IMR-90 (cell line): ENCODE measurements at regions not wholly inside any gene's neighbourhood (a gene's known extent, or its start where the extent isn't known, plus 50 kb on each side); places are given as distances from the start of the nearest gene placed in this dataset.

Experiments
- ATAC-seq: fragments of 200-7000 bp; cut with Tn5 transposase; 2 replicates; pipeline ENCODE4 v1.9.1; 2020; ENCODE audit warnings: low read depth, mild to moderate bottlenecking, moderate library complexity
- BruUV-seq: library from RNA; stranded (reverse); fragments of 400-500 nt; replicated peaks from 2 replicates; lab custom pipeline; 2021; lab: Mats Ljungman, UMichigan
- CTCF ChIA-PET: fragments of 300-600 bp; formaldehyde crosslinking; extraction: SDS; loops from one replicate; lab custom pipeline; 2021; ENCODE audit warnings: antibody characterized with exemption; lab: Yijun Ruan, JAX
- POLR2A ChIA-PET: fragments of 300-600 bp; sonication (Branson Sonifier 250); formaldehyde crosslinking; loops from one replicate; lab custom pipeline; 2022; ENCODE audit warnings: antibody characterized with exemption; ENCODE audit not compliant: unreplicated experiment; lab: Charles Lee
- DNase-seq: peaks from one replicate; pipeline ENCODE4 v3.0.0; 2013
- H2AFZ ChIP-seq: replicated peaks from 2 replicates; pipeline ENCODE3; 2013; ENCODE audit warnings: low read length, mild to moderate bottlenecking; ENCODE audit not compliant: poor library complexity
- H2AK5ac ChIP-seq: 2 replicates; pipeline ENCODE4 v1.6.1; 2013; ENCODE audit warnings: low read depth, low read length, inconsistent platforms
- H2AK9ac ChIP-seq: replicated peaks from 2 replicates; pipeline ENCODE3; 2013; ENCODE audit warnings: mild to moderate bottlenecking, low read depth, low read length, moderate library complexity; ENCODE audit not compliant: poor library complexity
- H2BK120ac ChIP-seq: 2 replicates; pipeline ENCODE4 v1.6.1; 2013; ENCODE audit warnings: low read depth, low read length, inconsistent platforms
- H2BK15ac ChIP-seq: 3 replicates; pipeline ENCODE4 v1.6.1; 2013; ENCODE audit warnings: low read depth, low read length, inconsistent platforms
- H2BK20ac ChIP-seq: 2 replicates; pipeline ENCODE4 v1.6.1; 2013; ENCODE audit warnings: low read depth, mild to moderate bottlenecking, inconsistent platforms, low read length, moderate library complexity
- H2BK5ac ChIP-seq: 2 replicates; pipeline ENCODE4 v1.6.1; 2013; ENCODE audit warnings: mild to moderate bottlenecking, low read depth, low read length, inconsistent platforms; ENCODE audit not compliant: poor library complexity, severe bottlenecking
- H3K14ac ChIP-seq: replicated peaks from 2 replicates; pipeline ENCODE4 v1.6.1; 2013; ENCODE audit warnings: low read depth, low read length, inconsistent platforms
- H3K18ac ChIP-seq: 2 replicates; pipeline ENCODE4 v1.6.1; 2013; ENCODE audit warnings: low read depth, low read length, control low read depth
- H3K23ac ChIP-seq: 2 replicates; pipeline ENCODE4 v1.6.1; 2013; ENCODE audit warnings: low read depth, low read length, inconsistent platforms
- H3K27ac ChIP-seq: 2 replicates; pipeline ENCODE4 v1.5.1; 2013; ENCODE audit warnings: mild to moderate bottlenecking, control low read depth, low read length; ENCODE audit not compliant: insufficient read depth
- H3K27me3 ChIP-seq: 2 replicates; pipeline ENCODE4 v1.6.1; 2013; ENCODE audit warnings: low read length; ENCODE audit not compliant: control insufficient read depth, insufficient read depth
- H3K36me3 ChIP-seq: 2 replicates; pipeline ENCODE4 v1.6.1; 2013; ENCODE audit warnings: low read length, mixed read lengths; ENCODE audit not compliant: control insufficient read depth, insufficient read depth
- H3K4ac ChIP-seq: 2 replicates; pipeline ENCODE4 v1.6.1; 2013; ENCODE audit warnings: low read depth, low read length, inconsistent platforms
- H3K4me1 ChIP-seq: 2 replicates; pipeline ENCODE4 v1.6.1; 2013; ENCODE audit warnings: low read length, mixed read lengths; ENCODE audit not compliant: control insufficient read depth, insufficient read depth
- H3K4me2 ChIP-seq: 2 replicates; pipeline ENCODE4 v1.6.1; 2013; ENCODE audit warnings: low read depth, mild to moderate bottlenecking, control low read depth, low read length, moderate library complexity
- H3K4me3 ChIP-seq: 2 replicates; pipeline ENCODE4 v1.5.1; 2013; ENCODE audit warnings: low read depth, mild to moderate bottlenecking, control low read depth, low read length, moderate library complexity; ENCODE audit not compliant: insufficient read depth
- H3K56ac ChIP-seq: 2 replicates; pipeline ENCODE4 v1.6.1; 2013; ENCODE audit warnings: low read length, inconsistent platforms; ENCODE audit not compliant: insufficient read depth; ENCODE audit errors: extremely low read depth
- H3K79me1 ChIP-seq, 2 experiments: 2 replicates each; pipeline ENCODE4 v1.6.1; 2013; ENCODE audit warnings: low read length in 2 of 2, inconsistent platforms in 1 of 2, low read depth in 1 of 2
- H3K9ac ChIP-seq: 2 replicates; pipeline ENCODE4 v1.6.1; 2013; ENCODE audit warnings: low read depth, low read length, control low read depth
- H3K9me1 ChIP-seq: 2 replicates; pipeline ENCODE4 v1.6.1; 2013; ENCODE audit warnings: low read length, inconsistent platforms; ENCODE audit not compliant: insufficient read depth
- H3K9me3 ChIP-seq: 2 replicates; pipeline ENCODE4 v1.6.1; 2013; ENCODE audit warnings: low read length; ENCODE audit not compliant: control insufficient read depth, insufficient read depth
- H4K20me1 ChIP-seq: 2 replicates; pipeline ENCODE4 v1.6.1; 2013; ENCODE audit warnings: low read length, inconsistent platforms; ENCODE audit not compliant: insufficient read depth
- H4K5ac ChIP-seq: 2 replicates; pipeline ENCODE4 v1.6.1; 2013; ENCODE audit warnings: mild to moderate bottlenecking, low read depth, low read length, control low read depth
- H4K8ac ChIP-seq, 2 experiments: 2 replicates each; pipeline ENCODE4 v1.6.1; 2013; ENCODE audit warnings: low read depth in 2 of 2, low read length in 2 of 2, control low read depth in 1 of 2, inconsistent platforms in 1 of 2
- H4K91ac ChIP-seq: 2 replicates; pipeline ENCODE4 v1.6.1; 2013; ENCODE audit warnings: low read depth, low read length, inconsistent platforms; ENCODE audit not compliant: insufficient read depth
- CEBPB ChIP-seq: IDR thresholded peaks from 2 replicates; pipeline ENCODE4 v1.6.1; 2012; ENCODE audit warnings: low read depth, low read length, improper control_type of control experiment
- MAZ ChIP-seq: IDR thresholded peaks from 2 replicates; pipeline ENCODE4 v1.6.1; 2012; ENCODE audit warnings: low read depth, mild to moderate bottlenecking, low read length, improper control_type of control experiment, moderate library complexity, borderline replicate concordance
- POLR2A ChIP-seq: IDR thresholded peaks from 2 replicates; pipeline ENCODE4 v1.6.1; 2012; ENCODE audit warnings: mild to moderate bottlenecking, low read depth, low read length
- RAD21 ChIP-seq: IDR thresholded peaks from 2 replicates; pipeline ENCODE4 v1.6.1; 2012; ENCODE audit warnings: low read length, improper control_type of control experiment
- SMC3 ChIP-seq: fragments of 150-350 bp; IDR thresholded peaks from 2 replicates; pipeline ENCODE4 v1.6.1; 2016; ENCODE audit warnings: low read depth, mild to moderate bottlenecking, antibody characterized with exemption, low read length, moderate library complexity
- dilution Hi-C: fragments of 300-500 bp; cut with HindIII; formaldehyde crosslinking; loops from one replicate; pipeline ENCODE4 v1.14.3; 2018; ENCODE audit warnings: low sequenced_read_pairs; ENCODE audit not compliant: unreplicated experiment
- in situ Hi-C: fragments of 300-500 bp; cut with MboI; formaldehyde crosslinking; loops from 3 replicates; pipeline ENCODE4 v1.14.3; 2019; ENCODE audit warnings: low sequenced_read_pairs, inconsistent platforms, mixed read lengths
- intact Hi-C: fragments of 100-400 bp; cut with micrococcal nuclease; formaldehyde crosslinking; loops from 2 replicates; pipeline ENCODE4 v1.10.0; 2022

- Histone ChIP-seq H3K9ac (no peak overlapping the region), H3K23ac (no peak overlapping the region), H3K4ac (no peak overlapping the region), H4K5ac (no peak overlapping the region), H2AFZ (no peak overlapping the region), H3K27ac (no peak overlapping the region), H3K4me3 (no peak overlapping the region), H3K27me3 (no peaks in the 10 kb centered on the region), H3K4me2 (no peak overlapping the region), H4K91ac (no peak overlapping the region), H2BK20ac (no peak overlapping the region), H3K9me1 (no peaks in the 10 kb centered on the region), H2AK5ac (no peak overlapping the region), H3K56ac (no peak overlapping the region), H2AK9ac (no peak overlapping the region), H4K8ac (no peak overlapping the region), H3K18ac (no peak overlapping the region), H3K79me1 (no peaks in the 10 kb centered on the region), H3K14ac (no peak overlapping the region), H3K36me3 (no peaks in the 10 kb centered on the region), H2BK120ac (no peak overlapping the region), H4K20me1 (no peaks in the 10 kb centered on the region), H2BK5ac (no peak overlapping the region), H3K4me1 (no peaks in the 10 kb centered on the region), H3K9me3 (peaks cover 7% of the 10 kb centered on the region; the same call in 1 of the 2 replicates), H2BK15ac (no peak overlapping the region)
- BruUV-seq: no TSS peak
- TF ChIP-seq SMC3 (no peak), MAZ (no peak), CEBPB (no peak), POLR2A (no peak), RAD21 (no peak)
- intact Hi-C loops (no loop called here), in situ Hi-C loops (no loop called here), dilution Hi-C loops (no loop called here)
- no peak for DNase-seq
- POLR2A ChIA-PET: no interaction called here
- ATAC-seq: no peak
- CTCF ChIA-PET: no interaction called here
Observed at GRCh38 chr22:34116126-34116525, 195.8 kb upstream of the LARGE1 start.
